Left cardiac atrium (tissue), 4 donors: ENCODE measurements at regions not wholly inside any gene's neighbourhood (a gene's known extent, or its start where the extent isn't known, plus 50 kb on each side); places are given as distances from the start of the nearest gene placed in this dataset.
"Not testable (repeated sequence)": the region's sequence is repeated elsewhere in the genome, so short reads cannot be mapped to it uniquely, and the experiment has no call there.

Source experiments
- ATAC-seq, 2 donors: fragments of 200-7000 bp; cut with Tn5 transposase; one replicate each; pipeline ENCODE4 v1.9.1; 2020; ENCODE audit warnings: mild to moderate bottlenecking in 2 of 2, moderate library complexity in 2 of 2
- DNase-seq: peaks from one replicate; pipeline ENCODE4 v3.0.0-alpha.2; 2020
- intact Hi-C, 2 donors: fragments of 100-400 bp; cut with DNase I; formaldehyde crosslinking; loops; one replicate each; pipeline versions ENCODE4 v1.14.1 to v1.15.1; 2022 to 2023
- donor health status: DM: no; HTN: yes; CAD: no.
- donor health status: DM: no; HTN: yes; CAD: no; lungs with severe emphysema.
- donor health status: DM: yes; HTN: yes; CAD: no.
- donor health status: Dilated cardiomyopathy.

DNA sequence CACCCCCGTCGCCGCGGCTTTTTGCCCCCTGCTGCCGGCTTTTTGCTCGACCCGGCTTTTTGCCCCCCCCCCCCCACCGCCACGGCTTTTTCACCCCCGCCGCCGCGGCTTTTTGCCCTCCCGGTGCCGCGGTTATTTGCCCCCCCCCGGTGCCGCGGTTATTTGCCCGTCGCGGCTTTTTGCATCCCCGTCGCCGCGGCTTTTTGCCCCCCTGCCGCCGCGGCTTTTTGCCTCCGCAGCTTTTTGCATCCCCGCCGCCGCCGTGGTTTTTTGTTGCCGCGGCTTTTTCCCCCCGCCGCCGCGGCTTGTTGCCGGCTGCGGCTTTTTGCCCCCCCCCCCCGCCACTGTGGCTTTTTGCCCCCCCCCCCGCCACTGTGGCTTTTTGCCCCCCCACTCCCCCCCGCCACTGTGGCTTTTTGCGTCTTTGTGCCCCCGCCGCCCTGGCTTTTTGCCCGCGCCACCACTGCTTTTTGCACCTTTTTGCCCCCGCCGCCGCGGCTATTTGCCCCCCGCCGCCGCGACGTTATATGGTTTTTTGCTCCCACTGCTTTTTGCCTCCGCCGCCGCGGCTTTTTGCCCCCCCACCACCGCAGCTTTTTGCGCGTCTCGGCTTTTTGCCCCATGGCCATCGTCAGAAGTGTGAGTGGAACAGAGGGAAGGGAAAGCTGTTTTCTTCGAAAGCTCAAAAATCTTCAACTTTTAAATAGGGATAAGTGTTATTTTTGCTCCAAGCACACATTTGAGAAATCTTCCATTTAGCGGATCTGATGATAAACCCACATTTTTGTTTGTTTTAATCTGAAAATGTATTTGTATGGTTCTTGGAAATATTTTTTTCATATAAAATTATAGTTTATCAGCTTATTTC is 2787.6 kb downstream of the RPIA start:
- ATAC-seq, intact Hi-C loops: not testable (repeated sequence)
- peak; percentile 30 for DNase-seq

DNA sequence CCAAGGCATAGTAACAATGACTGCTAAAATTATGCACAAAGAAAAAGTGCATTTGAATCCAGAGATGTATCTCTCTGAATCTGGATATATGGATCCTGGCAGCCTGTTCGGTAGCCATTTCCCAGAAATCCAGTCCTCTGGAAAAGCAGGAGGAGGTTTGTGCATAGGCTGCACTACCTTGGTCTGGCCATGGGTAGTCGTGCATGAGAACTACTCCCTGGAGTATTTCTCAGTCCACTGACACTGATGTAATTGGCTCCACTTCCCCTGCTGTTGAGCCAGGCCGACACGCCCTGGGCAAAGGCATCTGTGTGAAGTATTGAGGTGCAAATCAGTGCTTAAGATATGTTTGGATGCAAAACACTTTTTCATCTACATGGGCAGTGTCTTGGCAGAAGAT is 2793.8 kb downstream of the RPIA start:
- DNase-seq, intact Hi-C loops, ATAC-seq: not testable (repeated sequence)

DNA sequence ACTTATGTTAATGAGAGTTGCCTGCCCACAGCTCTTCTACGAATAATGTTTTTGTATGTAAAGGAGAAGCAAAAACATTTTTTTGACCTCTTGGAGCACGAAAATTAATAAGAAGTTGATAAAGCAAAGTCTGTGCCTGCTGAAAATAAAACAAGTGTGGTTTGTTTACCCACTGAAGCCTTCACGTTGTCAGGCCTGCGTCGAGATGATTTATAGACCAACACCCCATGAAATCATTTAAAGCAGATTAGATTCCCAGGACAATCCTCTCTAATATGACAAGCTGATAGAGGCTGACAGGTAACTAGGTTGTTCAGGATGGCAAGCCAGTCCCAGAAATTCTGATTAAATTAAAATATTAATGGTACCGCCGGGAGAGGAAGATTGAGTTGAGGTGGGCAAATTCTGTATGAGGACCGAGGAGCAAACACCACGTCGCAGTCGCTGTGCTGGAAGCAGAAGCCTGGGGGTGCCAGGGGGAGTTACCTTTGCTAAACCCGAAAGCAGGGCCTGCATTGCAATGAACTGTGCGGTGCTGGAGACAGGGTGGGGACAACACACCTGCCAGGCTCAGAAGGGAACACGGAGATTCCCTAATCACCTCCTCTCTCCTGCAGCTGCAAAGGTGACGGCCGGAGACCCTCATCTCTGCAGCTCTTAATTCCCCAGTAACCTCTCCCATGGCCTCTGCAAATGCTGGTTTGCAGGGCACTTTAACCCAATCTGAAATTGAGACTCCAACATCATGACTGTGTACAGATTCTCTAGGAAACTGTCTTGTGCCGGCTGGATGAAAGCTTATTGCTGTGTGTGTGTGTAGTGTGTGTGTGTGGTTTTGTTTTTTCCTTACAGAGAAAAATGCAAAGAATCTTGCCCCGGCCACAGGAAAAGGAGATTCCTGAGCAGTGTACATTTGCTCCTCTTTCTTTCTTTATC is 2805.9 kb downstream of the RPIA start:
- peak in 1 of 2 donors; percentile 26 for ATAC-seq
- DNase-seq, intact Hi-C loops: not testable (repeated sequence)

- intact Hi-C loops, DNase-seq, ATAC-seq: not testable (repeated sequence)
Measured at GRCh38 chr2:91498065-91498449, 2806.6 kb downstream of the RPIA start.

DNA sequence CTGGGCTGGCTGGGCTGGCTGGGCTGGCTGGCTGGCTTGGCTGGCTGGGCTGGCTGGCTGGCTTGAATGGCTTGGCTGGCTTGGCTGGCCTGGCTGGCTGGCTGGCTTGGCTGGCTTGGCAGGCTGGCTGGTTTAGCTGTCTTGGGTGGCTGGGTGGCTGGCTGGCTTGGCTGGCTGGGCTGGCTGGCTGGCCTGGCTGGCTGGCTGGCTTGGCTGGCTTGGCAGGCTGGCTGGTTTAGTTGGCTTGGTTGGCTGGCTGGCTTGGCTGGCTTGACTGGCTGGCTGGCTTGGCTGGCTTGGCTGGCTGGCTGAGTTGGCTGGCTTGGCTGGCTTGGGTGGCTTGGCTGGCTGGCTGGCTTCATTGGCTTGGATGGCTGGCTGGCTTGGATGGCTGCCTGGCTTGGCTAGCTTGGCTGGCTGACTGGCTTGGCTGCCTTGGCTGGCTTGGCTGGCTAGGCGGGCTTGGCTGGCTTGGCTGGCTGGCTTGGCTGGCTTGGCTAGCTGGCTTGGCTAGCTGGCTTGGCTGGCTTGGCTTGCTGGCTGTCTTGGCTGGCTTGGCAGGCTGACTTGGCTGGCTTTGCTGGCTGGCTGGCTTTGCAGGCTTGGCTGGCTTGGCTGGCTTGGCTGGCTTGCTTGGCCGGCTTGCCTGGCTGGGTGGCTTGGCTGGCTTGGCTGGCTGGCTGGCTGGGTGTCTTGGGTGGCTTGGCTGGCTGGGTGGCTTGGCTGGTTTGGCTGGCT is 2807.2 kb downstream of the RPIA start:
- intact Hi-C loops, ATAC-seq: not testable (repeated sequence)

GRCh38 chr2:91499431-91500050 is 2808.1 kb downstream of the RPIA start:
- intact Hi-C loops, ATAC-seq: not testable (repeated sequence)
- peak; percentile 21 for DNase-seq

More for the DNA sequence above, 2807.2 kb downstream of the RPIA start:
- peak; percentile 32 for DNase-seq

DNA sequence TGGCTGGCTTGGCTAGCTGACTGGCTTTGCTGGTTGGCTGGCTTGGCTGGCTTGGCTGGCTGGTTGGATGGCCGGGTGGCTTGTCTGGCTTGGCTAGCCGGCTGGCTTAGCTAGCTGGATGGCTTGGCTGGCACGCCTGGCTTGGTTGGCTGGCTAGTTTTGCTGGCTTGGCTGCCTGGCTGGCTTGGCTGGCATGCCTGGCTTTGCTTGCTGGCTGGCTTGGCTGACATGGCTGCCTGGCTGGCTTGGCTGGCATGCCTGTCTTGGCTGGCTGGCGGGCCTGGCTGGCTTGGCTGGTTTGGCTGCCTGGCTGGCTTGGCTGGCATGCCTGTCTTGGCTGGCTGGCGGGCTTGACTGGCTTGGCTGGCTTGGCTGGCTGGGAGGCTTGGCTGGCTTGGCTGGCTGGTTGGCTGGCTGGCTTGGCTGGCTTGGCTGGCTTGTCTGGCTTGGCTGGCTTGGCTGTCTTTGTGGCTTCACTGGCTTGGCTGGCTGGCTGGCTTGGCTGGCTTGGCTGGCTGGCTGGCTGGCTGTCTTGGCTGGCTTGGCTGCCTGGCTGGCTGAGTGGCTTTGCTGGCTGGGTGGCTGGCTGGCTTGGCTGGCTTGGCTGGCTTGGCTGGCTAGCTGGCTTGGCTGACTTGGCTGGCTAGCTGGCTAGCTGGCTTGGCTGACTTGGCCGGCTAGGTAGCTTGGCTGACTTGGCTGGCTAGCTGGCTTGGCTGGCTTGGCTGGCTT is 2808.9 kb downstream of the RPIA start:
- ATAC-seq, intact Hi-C loops: not testable (repeated sequence)
- peak; percentile 23 for DNase-seq

DNA sequence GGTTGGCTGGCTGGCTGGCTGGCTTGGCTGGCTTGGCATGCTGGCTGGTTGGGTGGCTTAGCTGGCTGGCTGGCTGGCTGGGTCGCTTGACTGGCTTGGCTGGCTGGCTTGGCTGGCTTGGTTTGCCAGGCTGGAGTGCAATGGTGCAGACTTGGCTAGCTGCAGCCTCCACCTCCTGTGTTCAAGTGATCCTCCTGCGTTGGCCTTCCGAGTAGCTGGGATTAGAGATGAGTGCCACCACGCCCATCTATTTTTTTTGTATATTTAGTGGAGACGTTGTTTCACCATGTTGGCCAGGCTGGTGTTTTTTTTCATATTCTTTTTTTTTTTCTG is 2809.5 kb downstream of the RPIA start:
- intact Hi-C loops, ATAC-seq, DNase-seq: not testable (repeated sequence)

DNA sequence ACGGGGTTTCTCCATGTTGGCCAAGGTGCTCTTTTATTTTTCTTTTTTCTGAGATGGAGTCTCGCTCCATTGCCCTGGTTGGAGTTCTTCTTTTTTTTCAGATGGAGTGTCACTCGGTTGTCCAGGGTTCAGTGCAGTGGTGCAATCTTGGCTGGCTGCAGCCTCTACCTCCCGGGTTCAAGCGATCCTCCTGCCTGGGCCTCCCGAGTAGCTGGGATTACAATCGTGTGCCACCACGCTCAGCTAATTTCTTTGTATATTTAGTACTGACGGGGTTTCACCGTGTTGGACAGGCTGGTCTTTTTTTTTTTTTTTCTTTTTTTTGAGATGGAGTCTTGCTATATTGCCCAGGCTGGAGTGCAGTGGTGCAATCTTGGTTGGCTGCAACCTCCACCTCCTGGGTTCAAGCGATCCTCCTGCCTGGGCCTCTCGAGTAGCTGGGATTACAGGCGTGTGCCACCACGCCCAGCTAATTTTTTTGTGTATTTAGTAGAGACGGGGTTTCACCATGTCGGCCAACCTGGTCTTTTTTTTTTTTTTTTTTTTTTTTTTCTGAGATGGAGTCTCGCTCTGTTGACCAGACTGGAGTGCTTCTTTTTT is 2810.1 kb downstream of the RPIA start:
- ATAC-seq, intact Hi-C loops, DNase-seq: not testable (repeated sequence)

DNA sequence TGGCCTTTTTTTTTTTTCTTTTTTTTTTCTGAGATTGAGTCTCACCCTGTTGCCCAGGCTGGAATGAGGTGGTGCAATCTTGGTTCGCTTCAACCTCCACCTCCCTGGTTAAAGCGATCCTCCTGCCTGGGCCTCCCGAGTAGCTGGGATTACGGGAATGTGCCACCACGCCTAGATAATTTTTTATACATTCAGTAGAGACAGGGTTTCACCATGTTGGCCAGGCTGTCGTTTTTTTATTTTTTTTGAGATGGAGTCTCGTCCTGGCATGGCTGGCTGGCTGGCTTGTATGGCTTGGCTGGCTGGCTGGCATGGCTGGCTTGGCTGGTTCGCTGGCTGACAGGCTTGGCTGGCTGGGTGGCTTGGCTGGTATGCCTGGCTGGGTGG is 2812.1 kb downstream of the RPIA start:
- DNase-seq, ATAC-seq, intact Hi-C loops: not testable (repeated sequence)

DNA sequence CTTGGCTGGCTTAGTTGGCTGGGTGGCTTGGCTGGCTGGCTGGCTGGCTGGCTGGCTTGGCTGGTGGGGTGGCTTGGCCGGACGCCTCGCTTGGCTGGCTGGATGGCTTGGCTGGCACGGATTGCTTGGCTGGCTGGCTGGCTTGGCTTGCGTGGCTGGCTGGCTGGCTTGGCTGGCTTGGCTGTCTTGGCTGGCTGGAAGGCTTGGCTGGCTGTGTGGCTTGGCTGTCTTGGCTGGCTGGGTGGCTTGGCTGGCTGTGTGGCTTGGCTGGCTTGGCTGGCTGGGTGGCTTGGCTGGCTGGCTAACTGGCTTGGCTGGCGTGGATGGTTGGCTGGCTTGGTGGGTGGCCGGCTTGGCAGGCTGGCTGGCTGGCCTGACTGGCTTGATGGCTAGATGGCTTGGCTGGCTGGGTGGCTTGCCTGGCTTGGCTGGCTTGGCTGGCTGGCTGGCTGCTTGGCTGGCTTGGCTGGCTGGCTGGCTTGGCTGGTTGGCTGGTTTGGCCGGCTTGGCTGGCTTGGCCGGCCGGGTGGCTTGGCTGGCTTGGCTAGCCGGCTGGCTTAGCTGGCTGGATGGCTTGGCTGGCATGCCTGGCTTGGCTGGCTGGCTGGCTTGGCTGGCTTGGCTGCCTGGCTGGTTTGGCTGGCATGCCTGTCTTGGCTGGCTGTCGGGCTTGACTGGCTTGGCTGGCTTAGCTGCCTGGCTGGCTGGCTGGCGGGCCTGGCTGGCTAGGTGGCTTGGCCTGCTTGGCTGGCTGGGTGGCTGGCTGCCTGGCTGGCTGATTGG is 2812.7 kb downstream of the RPIA start:
- intact Hi-C loops, ATAC-seq: not testable (repeated sequence)
- DNase-seq = peak; percentile 17

GRCh38 chr2:91508816-91509215 is 2817.3 kb downstream of the RPIA start:
- intact Hi-C loops, ATAC-seq, DNase-seq: not testable (repeated sequence)

DNA sequence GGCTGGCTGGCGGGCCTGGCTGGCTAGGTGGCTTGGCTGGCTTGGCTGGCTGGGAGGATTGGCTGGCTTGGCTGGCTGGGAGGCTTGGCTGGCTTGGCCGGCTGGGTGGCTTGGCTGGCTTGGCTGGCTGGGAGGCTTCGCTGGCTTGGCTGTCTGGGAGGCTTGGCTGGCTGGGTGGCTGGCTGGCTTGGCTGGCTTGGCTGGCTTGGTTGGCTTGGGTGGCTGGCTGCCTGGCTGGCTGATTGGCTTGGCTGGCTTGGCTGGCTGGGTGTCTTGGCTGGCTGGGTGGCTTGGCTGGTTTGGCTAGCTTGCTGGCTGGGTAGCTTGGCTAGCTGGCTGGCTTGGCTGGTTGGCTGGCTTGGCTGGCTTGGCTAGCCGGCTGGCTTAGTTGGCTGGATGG is 2817.8 kb downstream of the RPIA start:
- DNase-seq, ATAC-seq, intact Hi-C loops: not testable (repeated sequence)

DNA sequence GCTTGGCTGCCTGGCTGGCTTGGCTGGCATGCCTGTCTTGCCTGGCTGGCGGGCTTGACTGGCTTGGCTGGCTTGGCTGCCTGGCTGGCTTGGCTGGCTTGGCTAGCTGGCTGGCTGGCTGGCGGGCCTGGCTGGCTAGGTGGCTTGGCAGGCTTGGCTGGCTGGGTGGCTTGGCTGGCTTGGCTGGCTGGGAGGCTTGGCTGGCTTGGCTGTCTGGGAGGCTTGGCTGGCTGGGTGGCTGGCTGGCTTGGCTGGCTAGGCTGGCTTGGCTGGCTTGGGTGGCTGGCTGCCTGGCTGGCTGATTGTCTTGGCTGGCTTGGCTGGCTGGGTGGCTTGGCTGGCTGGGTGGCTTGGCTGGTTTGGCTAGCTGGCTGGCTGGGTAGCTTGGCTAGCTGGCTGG is 2819.7 kb downstream of the RPIA start:
- ATAC-seq, DNase-seq, intact Hi-C loops: not testable (repeated sequence)

GRCh38 chr2:91515966-91516365 is 2824.5 kb downstream of the RPIA start:
- ATAC-seq, intact Hi-C loops, DNase-seq: not testable (repeated sequence)

GRCh38 chr2:91516669-91517068 is 2825.2 kb downstream of the RPIA start:
- ATAC-seq, intact Hi-C loops, DNase-seq: not testable (repeated sequence)

GRCh38 chr2:91517846-91518245 is 2826.4 kb downstream of the RPIA start:
- ATAC-seq, intact Hi-C loops, DNase-seq: not testable (repeated sequence)
